Astrocyte (in vitro differentiated cells and primary cell): ENCODE measurements at regions not wholly inside any gene's neighbourhood (a gene's known extent, or its start where the extent isn't known, plus 50 kb on each side); places are given as distances from the start of the nearest gene placed in this dataset.

Experiments
- EZH2 ChIP-seq: IDR thresholded peaks from 2 replicates; pipeline ENCODE4 v1.6.1; 2012; ENCODE audit warnings: mild to moderate bottlenecking, low read length, inconsistent platforms; ENCODE audit not compliant: insufficient read depth
- TF ChIP-seq, protein P1 (sequence below): IDR thresholded peaks from 2 replicates; pipeline ENCODE4 v1.5.1; 2011; ENCODE audit warnings: low read depth, mild to moderate bottlenecking, inconsistent platforms, low read length, moderate library complexity; ENCODE audit not compliant: insufficient read depth

DNA sequence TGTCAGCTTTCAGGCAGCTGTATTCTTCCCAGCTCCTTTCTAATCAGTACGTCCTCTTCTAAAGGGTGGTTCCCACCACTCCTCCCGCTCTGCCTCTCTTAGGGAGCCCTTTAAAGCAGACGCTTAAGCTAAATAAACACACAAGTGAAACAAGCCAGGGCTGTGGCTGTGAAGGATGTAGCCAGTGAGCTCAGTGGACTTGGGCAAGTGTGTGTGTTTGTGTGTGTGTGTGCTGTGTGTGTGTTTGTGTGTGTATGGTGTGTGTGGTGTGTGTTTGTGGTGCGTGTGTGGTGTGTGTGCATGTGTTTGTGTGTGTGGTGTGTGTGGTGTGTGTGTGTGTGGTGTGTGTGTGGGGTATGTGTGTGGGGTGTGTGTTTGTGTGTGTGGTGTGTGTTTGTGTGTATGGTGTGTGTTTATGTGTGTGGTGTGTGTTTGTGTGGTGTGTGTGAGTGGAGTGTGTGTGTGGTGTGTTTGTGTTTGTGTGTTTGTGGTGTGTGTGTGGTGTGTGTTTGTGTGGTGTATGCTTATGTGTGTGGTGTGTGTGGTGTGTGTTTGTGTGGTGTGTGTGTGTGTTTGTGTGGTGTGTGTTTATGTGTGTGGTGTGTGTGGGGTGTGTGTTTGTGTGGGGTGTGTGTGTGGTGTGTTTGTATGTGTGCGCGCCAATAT lies 283.3 kb downstream of the PTTG2 start:
- TF ChIP-seq, protein P1, sequence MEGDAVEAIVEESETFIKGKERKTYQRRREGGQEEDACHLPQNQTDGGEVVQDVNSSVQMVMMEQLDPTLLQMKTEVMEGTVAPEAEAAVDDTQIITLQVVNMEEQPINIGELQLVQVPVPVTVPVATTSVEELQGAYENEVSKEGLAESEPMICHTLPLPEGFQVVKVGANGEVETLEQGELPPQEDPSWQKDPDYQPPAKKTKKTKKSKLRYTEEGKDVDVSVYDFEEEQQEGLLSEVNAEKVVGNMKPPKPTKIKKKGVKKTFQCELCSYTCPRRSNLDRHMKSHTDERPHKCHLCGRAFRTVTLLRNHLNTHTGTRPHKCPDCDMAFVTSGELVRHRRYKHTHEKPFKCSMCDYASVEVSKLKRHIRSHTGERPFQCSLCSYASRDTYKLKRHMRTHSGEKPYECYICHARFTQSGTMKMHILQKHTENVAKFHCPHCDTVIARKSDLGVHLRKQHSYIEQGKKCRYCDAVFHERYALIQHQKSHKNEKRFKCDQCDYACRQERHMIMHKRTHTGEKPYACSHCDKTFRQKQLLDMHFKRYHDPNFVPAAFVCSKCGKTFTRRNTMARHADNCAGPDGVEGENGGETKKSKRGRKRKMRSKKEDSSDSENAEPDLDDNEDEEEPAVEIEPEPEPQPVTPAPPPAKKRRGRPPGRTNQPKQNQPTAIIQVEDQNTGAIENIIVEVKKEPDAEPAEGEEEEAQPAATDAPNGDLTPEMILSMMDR = no peak
- TF ChIP-seq EZH2 = no peak
